CD4-positive, CD25-positive, alpha-beta regulatory T cell (primary cell): ENCODE measurements at regions not wholly inside any gene's neighbourhood (a gene's known extent, or its start where the extent isn't known, plus 50 kb on each side); places are given as distances from the start of the nearest gene placed in this dataset.

ENCODE experiments used
- ATAC-seq, 2 donors: fragments of 150-1000 bp; cut with Tn5 transposase; one replicate each; pipeline ENCODE4 v1.10.0; 2021; ENCODE audit warnings: low read depth in 2 of 2, moderate number of reproducible peaks in 2 of 2, moderate library complexity in 1 of 2
- DNase-seq, 3 donors: peaks; one replicate each; pipeline versions ENCODE4 v3.0.0 to v3.0.0-alpha.2; 2012 to 2022; ENCODE audit warnings: mixed read lengths in 1 of 3
- H3K27ac ChIP-seq: one replicate; pipeline ENCODE4 v1.7.0; 2013; ENCODE audit warnings: mild to moderate bottlenecking, low read length; ENCODE audit not compliant: insufficient read depth, poor library complexity, severe bottlenecking
- H3K27me3 ChIP-seq: one replicate; pipeline ENCODE4 v1.7.0; 2013; ENCODE audit warnings: low read length; ENCODE audit not compliant: control insufficient read depth, insufficient read depth
- H3K36me3 ChIP-seq: one replicate; pipeline ENCODE4 v1.7.0; 2013; ENCODE audit warnings: mild to moderate bottlenecking, low read length, moderate library complexity; ENCODE audit not compliant: control insufficient read depth, insufficient read depth
- H3K4me1 ChIP-seq: 2 replicates; pipeline ENCODE4 v1.7.0; 2013; ENCODE audit warnings: mild to moderate bottlenecking, low read length; ENCODE audit not compliant: insufficient read depth, control insufficient read depth, poor library complexity, severe bottlenecking
- H3K4me3 ChIP-seq: one replicate; pipeline ENCODE4 v1.7.0; 2013; ENCODE audit warnings: low read depth, mild to moderate bottlenecking, low read length, moderate library complexity
- H3K9me3 ChIP-seq, 2 experiments: 1 replicate in 1 of 2; 2 replicates in 1 of 2; pipeline ENCODE4 v1.7.0; 2013; ENCODE audit warnings: low read length in 2 of 2, mild to moderate bottlenecking in 1 of 2, moderate library complexity in 1 of 2; ENCODE audit not compliant: control insufficient read depth in 2 of 2
- H3K27ac Mint-ChIP-seq, 3 donors: one replicate each; pipeline ENCODE4 v1.8.0; 2020 to 2022; ENCODE audit warnings: mild to moderate bottlenecking in 3 of 3, mixed read lengths in 3 of 3, moderate library complexity in 2 of 3
- H3K27me3 Mint-ChIP-seq: one replicate; pipeline ENCODE4 v1.8.0; 2022; ENCODE audit warnings: mild to moderate bottlenecking, mixed read lengths
- H3K36me3 Mint-ChIP-seq: one replicate; pipeline ENCODE4 v1.8.0; 2020; ENCODE audit warnings: mixed read lengths
- H3K4me1 Mint-ChIP-seq, 4 donors: one replicate each; pipeline ENCODE4 v1.8.0; 2020 to 2022; ENCODE audit warnings: mixed read lengths in 4 of 4, mild to moderate bottlenecking in 1 of 4
- H3K4me3 Mint-ChIP-seq, 4 donors: one replicate each; pipeline ENCODE4 v1.8.0; 2020 to 2022; ENCODE audit warnings: mild to moderate bottlenecking in 4 of 4, mixed read lengths in 4 of 4, moderate library complexity in 3 of 4
- H3K9me3 Mint-ChIP-seq, 7 donors: one replicate each; pipeline ENCODE4 v1.8.0; 2020 to 2022; ENCODE audit warnings: mixed read lengths in 7 of 7, mild to moderate bottlenecking in 3 of 7, moderate library complexity in 2 of 7

DNA sequence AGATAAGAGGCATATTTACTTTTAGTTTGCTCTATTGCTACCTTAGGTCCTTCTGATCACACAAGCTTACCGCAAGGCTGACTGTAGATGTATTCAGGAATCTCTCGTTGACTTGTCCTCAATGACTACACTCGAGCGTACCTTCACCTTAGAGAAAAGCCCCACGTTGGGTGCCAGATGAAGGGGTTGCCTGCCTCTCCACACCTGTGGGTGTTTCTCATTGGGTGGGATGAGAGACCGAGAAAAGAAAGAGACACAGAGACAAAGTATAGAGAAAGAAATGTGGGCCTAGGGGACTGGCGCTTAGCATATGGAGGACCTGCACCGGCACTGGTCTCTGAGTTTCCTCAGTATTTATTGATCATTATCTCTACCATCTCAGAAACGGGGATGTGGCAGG, 51.8 kb downstream of the ASCL4 start:
- Histone ChIP-seq H3K4me3 (no peak overlapping the region), H3K4me1 (no peaks in the 10 kb centered on the region), H3K36me3 (no peaks in the 10 kb centered on the region), H3K27me3 (no peaks in the 10 kb centered on the region), H3K9me3 (peaks cover 22 to 38% of the 10 kb centered on the region in 2 experiments), H3K27ac (no peak overlapping the region)
- peaks cover 4 to 40% (median 16%) of the 10 kb centered on the region in 7 donors for H3K9me3 Mint-ChIP-seq
- H3K4me1 Mint-ChIP-seq: no peaks in the 10 kb centered on the region
- no peak overlapping the region for H3K4me3 Mint-ChIP-seq
- H3K36me3 Mint-ChIP-seq: peaks cover 4% of the 10 kb centered on the region
- H3K27ac Mint-ChIP-seq: no peak overlapping the region
- ATAC-seq: no peak
- DNase-seq: no peak
- H3K27me3 Mint-ChIP-seq: peaks cover 5% of the 10 kb centered on the region

DNA sequence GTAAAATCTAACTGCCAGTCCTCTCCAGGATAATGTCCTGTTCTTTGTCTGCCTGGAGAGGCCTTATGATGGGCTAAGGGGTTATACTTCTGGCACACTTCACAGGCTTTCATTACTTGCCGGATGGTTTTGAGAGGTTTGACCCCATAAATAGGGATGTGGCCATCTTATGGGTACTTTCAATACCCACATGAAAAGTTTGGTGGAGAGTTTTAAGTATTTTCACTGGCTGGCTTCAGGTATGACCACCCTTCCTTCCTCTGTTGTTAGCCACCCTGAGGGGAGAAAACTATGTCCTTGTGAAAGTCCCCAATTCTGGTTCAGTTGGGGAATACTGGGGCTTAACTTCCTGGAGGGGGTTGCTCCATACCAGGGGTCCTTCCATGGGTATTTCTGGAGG, 54.8 kb downstream of the ASCL4 start:
- H3K4me3 Mint-ChIP-seq: no peak overlapping the region
- Histone ChIP-seq H3K36me3 (no peaks in the 10 kb centered on the region), H3K9me3 (peaks cover 22 to 38% of the 10 kb centered on the region in 2 experiments), H3K4me3 (no peak overlapping the region), H3K27me3 (peaks cover 4% of the 10 kb centered on the region), H3K27ac (no peak overlapping the region), H3K4me1 (no peaks in the 10 kb centered on the region)
- H3K27ac Mint-ChIP-seq: no peak overlapping the region
- no peaks in the 10 kb centered on the region for H3K4me1 Mint-ChIP-seq
- DNase-seq: no peak
- peaks cover 4 to 36% (median 16%) of the 10 kb centered on the region in 7 donors for H3K9me3 Mint-ChIP-seq
- peaks cover 4% of the 10 kb centered on the region for H3K36me3 Mint-ChIP-seq
- peaks cover 20% of the 10 kb centered on the region for H3K27me3 Mint-ChIP-seq
- ATAC-seq: no peak

DNA sequence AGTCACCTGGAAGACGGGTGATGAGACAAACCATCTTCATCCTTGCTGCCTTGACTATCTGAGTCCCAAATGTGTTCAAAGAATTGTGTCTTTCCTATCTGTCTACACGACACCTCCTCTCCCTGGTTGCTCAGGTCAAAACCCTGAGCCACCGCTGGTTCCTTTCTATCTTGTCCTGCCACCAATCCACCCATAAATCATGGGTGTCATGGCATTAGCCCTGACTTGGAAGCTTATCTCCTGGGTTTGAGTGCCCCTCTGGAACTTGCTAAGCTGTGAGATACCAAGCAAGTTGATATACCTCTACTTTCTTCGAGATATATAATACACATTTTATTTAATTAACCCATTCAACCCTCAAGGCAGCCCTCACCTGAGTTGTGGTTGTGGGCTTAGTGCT, 57.9 kb downstream of the ASCL4 start:
- Histone ChIP-seq H3K36me3 (no peaks in the 10 kb centered on the region), H3K4me3 (no peak overlapping the region), H3K9me3 (peaks cover 4 to 9% of the 10 kb centered on the region in 2 experiments), H3K4me1 (no peaks in the 10 kb centered on the region), H3K27me3 (peaks cover 10% of the 10 kb centered on the region), H3K27ac (no peak overlapping the region)
- H3K4me3 Mint-ChIP-seq: no peak overlapping the region
- H3K36me3 Mint-ChIP-seq: no peaks in the 10 kb centered on the region
- DNase-seq: no peak
- H3K27ac Mint-ChIP-seq: no peak overlapping the region
- peaks cover 0 to 9% (median 7%) of the 10 kb centered on the region in 7 donors for H3K9me3 Mint-ChIP-seq
- H3K27me3 Mint-ChIP-seq: peaks cover 42% of the 10 kb centered on the region
- no peaks in the 10 kb centered on the region for H3K4me1 Mint-ChIP-seq
- no peak for ATAC-seq

DNA sequence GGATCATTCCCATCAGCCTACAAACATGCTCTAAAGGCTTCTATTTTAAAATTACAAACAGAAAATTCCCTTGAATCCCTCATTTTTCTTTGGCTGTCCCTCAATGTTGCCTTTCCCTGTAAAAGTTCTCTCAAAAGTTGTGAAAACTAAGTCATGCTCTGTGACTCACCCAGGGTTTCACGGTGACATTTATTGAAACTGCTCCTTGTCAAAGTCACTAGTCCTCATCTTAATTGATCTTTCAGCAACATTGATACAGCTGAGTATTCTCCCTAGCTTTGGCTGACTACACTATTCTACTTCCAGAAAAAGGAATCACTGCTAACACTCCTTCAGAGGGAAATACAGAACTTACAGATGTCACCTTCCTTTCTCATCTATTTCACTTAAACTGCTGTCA, 65.7 kb downstream of the ASCL4 start:
- Histone ChIP-seq H3K27ac (no peak overlapping the region), H3K4me1 (no peaks in the 10 kb centered on the region), H3K27me3 (peaks cover 11% of the 10 kb centered on the region), H3K4me3 (no peak overlapping the region), H3K36me3 (no peaks in the 10 kb centered on the region), H3K9me3 (no peaks in the 10 kb centered on the region)
- ATAC-seq (no peak), DNase-seq (no peak)
- Mint-ChIP-seq H3K36me3 (no peaks in the 10 kb centered on the region), H3K4me3 (no peak overlapping the region), H3K27me3 (peaks cover 68% of the 10 kb centered on the region), H3K4me1 (peaks cover 0 to 2% (median 0%) of the 10 kb centered on the region in 4 donors), H3K27ac (no peak overlapping the region), H3K9me3 (peaks cover 0 to 2% (median 0%) of the 10 kb centered on the region in 7 donors)

- H3K36me3 Mint-ChIP-seq: no peaks in the 10 kb centered on the region
- H3K36me3 ChIP-seq: no peaks in the 10 kb centered on the region
- no peak overlapping the region for H3K27ac ChIP-seq
- peaks cover 0 to 2% (median 0%) of the 10 kb centered on the region in 7 donors for H3K9me3 Mint-ChIP-seq
- ATAC-seq (no peak), DNase-seq (no peak)
- no peak overlapping the region for H3K4me3 ChIP-seq
- no peak overlapping the region for H3K27ac Mint-ChIP-seq
- H3K27me3 ChIP-seq: peaks cover 12% of the 10 kb centered on the region
- no peaks in the 10 kb centered on the region for H3K9me3 ChIP-seq
- H3K4me1 ChIP-seq: no peaks in the 10 kb centered on the region
- H3K4me3 Mint-ChIP-seq: no peak overlapping the region
- peaks cover 0 to 2% (median 0%) of the 10 kb centered on the region in 4 donors for H3K4me1 Mint-ChIP-seq
- H3K27me3 Mint-ChIP-seq: peaks cover 65% of the 10 kb centered on the region
Measured at GRCh38 chr12:107843351-107844311, 69.1 kb downstream of the ASCL4 start.

- Mint-ChIP-seq H3K36me3 (no peaks in the 10 kb centered on the region), H3K4me3 (no peak overlapping the region), H3K27ac (no peak overlapping the region), H3K4me1 (peaks cover 0 to 2% (median 0%) of the 10 kb centered on the region in 4 donors), H3K27me3 (peaks cover 64% of the 10 kb centered on the region), H3K9me3 (peaks cover 0 to 3% (median 0%) of the 10 kb centered on the region in 7 donors)
- no peak overlapping the region for H3K27ac ChIP-seq
- no peaks in the 10 kb centered on the region for H3K4me1 ChIP-seq
- no peaks in the 10 kb centered on the region for H3K36me3 ChIP-seq
- no peak for DNase-seq
- no peaks in the 10 kb centered on the region for H3K9me3 ChIP-seq
- peaks cover 12% of the 10 kb centered on the region for H3K27me3 ChIP-seq
- H3K4me3 ChIP-seq: no peak overlapping the region
- ATAC-seq: no peak
Measured at GRCh38 chr12:107844312-107844921, 69.9 kb downstream of the ASCL4 start.

GRCh38 chr12:107845226-107845979, 70.9 kb downstream of the ASCL4 start:
- Mint-ChIP-seq H3K4me3 (no peak overlapping the region), H3K9me3 (peaks cover 0 to 3% (median 0%) of the 10 kb centered on the region in 7 donors), H3K27me3 (peaks cover 63% of the 10 kb centered on the region), H3K27ac (no peak overlapping the region), H3K4me1 (peaks cover 0 to 2% (median 0%) of the 10 kb centered on the region in 4 donors), H3K36me3 (no peaks in the 10 kb centered on the region)
- H3K9me3 ChIP-seq: no peaks in the 10 kb centered on the region
- no peak for ATAC-seq
- DNase-seq: no peak
- no peak overlapping the region for H3K4me3 ChIP-seq
- H3K4me1 ChIP-seq: no peaks in the 10 kb centered on the region
- no peaks in the 10 kb centered on the region for H3K36me3 ChIP-seq
- H3K27ac ChIP-seq: no peak overlapping the region
- peaks cover 6% of the 10 kb centered on the region for H3K27me3 ChIP-seq
